Neural progenitor cell (in vitro differentiated cells): ENCODE measurements at regions not wholly inside any gene's neighbourhood (a gene's known extent, or its start where the extent isn't known, plus 50 kb on each side); places are given as distances from the start of the nearest gene placed in this dataset.

Experiments
- DNase-seq: peaks from one replicate; pipeline ENCODE4 v3.0.0-alpha.2; 2016; ENCODE audit warnings: low spot score
- H2AFZ ChIP-seq: fragments of 200-600 bp; sonication (generic); replicated peaks from 2 replicates; pipeline ENCODE4 v1.6.1; 2016; ENCODE audit warnings: antibody characterized with exemption
- H3F3A ChIP-seq: fragments of 200-600 bp; sonication (generic); 2 replicates; pipeline ENCODE4 v1.6.1; 2016; ENCODE audit warnings: antibody characterized with exemption, low read depth
- H3K27ac ChIP-seq: fragments of 200-600 bp; sonication (generic); 2 replicates; pipeline ENCODE4 v1.5.1; 2016; ENCODE audit warnings: mild to moderate bottlenecking
- H3K27me3 ChIP-seq: fragments of 200-600 bp; sonication (generic); 2 replicates; pipeline ENCODE4 v1.6.1; 2016; ENCODE audit warnings: mild to moderate bottlenecking, moderate library complexity
- H3K36me3 ChIP-seq: fragments of 200-600 bp; sonication (generic); 2 replicates; pipeline ENCODE4 v1.5.1; 2016
- H3K4me1 ChIP-seq: fragments of 200-600 bp; sonication (generic); 2 replicates; pipeline ENCODE4 v1.6.1; 2016; ENCODE audit warnings: mixed run types
- H3K4me2 ChIP-seq: fragments of 200-600 bp; sonication (generic); 2 replicates; pipeline ENCODE4 v1.6.1; 2016
- H3K4me3 ChIP-seq: fragments of 200-600 bp; sonication (generic); 2 replicates; pipeline ENCODE4 v1.5.1; 2016
- H3K79me2 ChIP-seq: fragments of 200-600 bp; sonication (generic); 2 replicates; pipeline ENCODE4 v1.6.1; 2016; ENCODE audit warnings: low read depth
- H3K9ac ChIP-seq: fragments of 200-600 bp; sonication (generic); 2 replicates; pipeline ENCODE4 v1.6.1; 2016
- H3K9me3 ChIP-seq: fragments of 200-600 bp; sonication (generic); 2 replicates; pipeline ENCODE4 v1.5.1; 2016; ENCODE audit warnings: low read depth
- H4K20me1 ChIP-seq: fragments of 200-600 bp; sonication (generic); 2 replicates; pipeline ENCODE4 v1.6.1; 2016; ENCODE audit warnings: low read depth
- H3K27ac Mint-ChIP-seq: 3 replicates; pipeline ENCODE4 v1.8.0; 2021; ENCODE audit warnings: mixed read lengths
- H3K27me3 Mint-ChIP-seq: 2 replicates; pipeline ENCODE4 v1.8.0; 2022; ENCODE audit warnings: low read depth, mild to moderate bottlenecking, inconsistent platforms, moderate library complexity, mixed read lengths; ENCODE audit not compliant: insufficient read depth
- H3K36me3 Mint-ChIP-seq: 3 replicates; pipeline ENCODE4 v1.8.0; 2021; ENCODE audit warnings: mixed read lengths
- H3K4me1 Mint-ChIP-seq: 3 replicates; pipeline ENCODE4 v1.8.0; 2021; ENCODE audit warnings: mixed read lengths
- H3K4me3 Mint-ChIP-seq: 3 replicates; pipeline ENCODE4 v1.8.0; 2021; ENCODE audit warnings: mild to moderate bottlenecking, moderate library complexity, mixed read lengths
- H3K9me3 Mint-ChIP-seq: 3 replicates; pipeline ENCODE4 v1.8.0; 2020; ENCODE audit warnings: mixed read lengths
- CTCF ChIP-seq: fragments of 200-600 bp; sonication (generic); IDR thresholded peaks from 2 replicates; pipeline ENCODE4 v1.5.1; 2017; ENCODE audit warnings: antibody characterized with exemption, mild to moderate bottlenecking
- EZH2 ChIP-seq: fragments of 200-600 bp; sonication (generic); IDR thresholded peaks from 2 replicates; pipeline ENCODE4 v1.6.1; 2017; ENCODE audit warnings: antibody characterized with exemption, mild to moderate bottlenecking, moderate library complexity
- EZH2phosphoT487 ChIP-seq: fragments of 200-600 bp; sonication (generic); IDR thresholded peaks from 2 replicates; pipeline ENCODE4 v1.6.1; 2017; ENCODE audit warnings: antibody characterized with exemption

- Histone ChIP-seq H3K9ac (no peak overlapping the region), H3F3A (no peaks in the 10 kb centered on the region), H2AFZ (no peak overlapping the region), H4K20me1 (no peaks in the 10 kb centered on the region), H3K4me1 (peaks cover 4% of the 10 kb centered on the region), H3K9me3 (no peaks in the 10 kb centered on the region), H3K79me2 (no peaks in the 10 kb centered on the region), H3K27ac (no peak overlapping the region), H3K4me2 (no peak overlapping the region), H3K27me3 (no peaks in the 10 kb centered on the region), H3K4me3 (no peak overlapping the region), H3K36me3 (no peaks in the 10 kb centered on the region)
- Mint-ChIP-seq H3K4me1 (no peaks in the 10 kb centered on the region), H3K36me3 (no peaks in the 10 kb centered on the region), H3K27ac (no peak overlapping the region), H3K27me3 (no peaks in the 10 kb centered on the region), H3K9me3 (no peaks in the 10 kb centered on the region), H3K4me3 (no peak overlapping the region)
- DNase-seq, result no peak
- TF ChIP-seq EZH2phosphoT487, result no peak
- TF ChIP-seq CTCF, result no peak
- no peak for TF ChIP-seq EZH2
These were observed 1255.4 kb upstream of the SPRY2 start for GRCh38 chr13:81596224-81596753.

- DNase-seq, result no peak
- H3K27ac Mint-ChIP-seq, result no peak overlapping the region
- Histone ChIP-seq H3F3A (no peaks in the 10 kb centered on the region), H3K4me3 (no peak overlapping the region), H3K4me2 (no peak overlapping the region), H3K27ac (no peak overlapping the region), H3K9me3 (no peaks in the 10 kb centered on the region), H4K20me1 (no peaks in the 10 kb centered on the region), H3K4me1 (no peaks in the 10 kb centered on the region), H3K79me2 (no peaks in the 10 kb centered on the region), H2AFZ (no peak overlapping the region), H3K9ac (no peak overlapping the region), H3K36me3 (no peaks in the 10 kb centered on the region), H3K27me3 (no peaks in the 10 kb centered on the region)
- no peak for TF ChIP-seq EZH2phosphoT487
- no peak for TF ChIP-seq EZH2
- no peak for TF ChIP-seq CTCF
- H3K4me3 Mint-ChIP-seq, result no peak overlapping the region
- no peaks in the 10 kb centered on the region for H3K9me3 Mint-ChIP-seq
- no peaks in the 10 kb centered on the region for H3K27me3 Mint-ChIP-seq
- no peaks in the 10 kb centered on the region for H3K4me1 Mint-ChIP-seq
- H3K36me3 Mint-ChIP-seq, result no peaks in the 10 kb centered on the region
These were observed 1250.7 kb upstream of the SPRY2 start for GRCh38 chr13:81591528-81592220.

GRCh38 chr13:81582381-81582780, 1241.5 kb upstream of the SPRY2 start:
- peak overlapping the region; percentile 26 for H2AFZ ChIP-seq
- DNase-seq, result no peak
- H3K4me2 ChIP-seq, result no peak overlapping the region
- Mint-ChIP-seq H3K4me3 (no peak overlapping the region), H3K27me3 (no peaks in the 10 kb centered on the region), H3K4me1 (no peaks in the 10 kb centered on the region), H3K36me3 (no peaks in the 10 kb centered on the region), H3K9me3 (no peaks in the 10 kb centered on the region), H3K27ac (no peak overlapping the region)
- TF ChIP-seq CTCF (no peak), EZH2 (no peak), EZH2phosphoT487 (no peak)
- H3K4me3 ChIP-seq, result no peak overlapping the region
- no peaks in the 10 kb centered on the region for H3F3A ChIP-seq
- no peaks in the 10 kb centered on the region for H4K20me1 ChIP-seq
- no peaks in the 10 kb centered on the region for H3K9me3 ChIP-seq
- H3K27ac ChIP-seq, result no peak overlapping the region
- H3K9ac ChIP-seq, result no peak overlapping the region
- no peaks in the 10 kb centered on the region for H3K36me3 ChIP-seq
- peaks cover 3% of the 10 kb centered on the region for H3K4me1 ChIP-seq
- no peaks in the 10 kb centered on the region for H3K79me2 ChIP-seq
- H3K27me3 ChIP-seq, result no peaks in the 10 kb centered on the region
